Esophagus squamous epithelium (tissue), 5 donors: ENCODE measurements at regions not wholly inside any gene's neighbourhood (a gene's known extent, or its start where the extent isn't known, plus 50 kb on each side); places are given as distances from the start of the nearest gene placed in this dataset.

Experiments
- DNase-seq: peaks from one replicate; lab custom pipeline; 2025; lab: John Stamatoyannopoulos, UW
- H3K27ac ChIP-seq, 4 donors: fragments of 200-600 bp; sonication (generic); one replicate each; pipeline ENCODE4 v1.5.1; 2016 to 2019; ENCODE audit warnings: mild to moderate bottlenecking in 1 of 4
- H3K27me3 ChIP-seq, 4 donors: fragments of 200-600 bp; sonication (generic); 1 replicate in 3 of 4; 2 replicates in 1 of 4; pipeline versions ENCODE4 v1.5.1 to v1.6.0; 2017 to 2021; ENCODE audit warnings: antibody characterized with exemption in 1 of 4
- H3K36me3 ChIP-seq, 3 donors: fragments of 200-600 bp; sonication (generic); one replicate each; pipeline ENCODE4 v1.5.1; 2016 to 2019
- H3K4me1 ChIP-seq, 3 donors: fragments of 200-600 bp; sonication (generic); one replicate each; pipeline ENCODE4 v1.5.1; 2017 to 2019
- H3K4me3 ChIP-seq, 4 donors: fragments of 200-600 bp; sonication (generic); 1 replicate in 3 of 4; 2 replicates in 1 of 4; pipeline ENCODE4 v1.5.1; 2016 to 2019; ENCODE audit warnings: mild to moderate bottlenecking in 2 of 4, moderate library complexity in 1 of 4
- H3K9me3 ChIP-seq, 3 donors: fragments of 200-600 bp; sonication (generic); one replicate each; pipeline ENCODE4 v1.5.1; 2016 to 2019
- POLR2A ChIP-seq, 4 donors: fragments of 450-650 bp; IDR thresholded peaks; one replicate each; pipeline ENCODE4 v1.6.1; 2017; ENCODE audit warnings: antibody characterized with exemption in 4 of 4, mild to moderate bottlenecking in 4 of 4, moderate library complexity in 3 of 4
- WGBS, 2 donors: methylation state at CpG; one replicate each; pipeline ENCODE4 v1.1.5; 2018; 5-methylcytosine and 5-hydroxymethylcytosine counted together
- intact Hi-C: fragments of 100-400 bp; cut with DNase I; formaldehyde crosslinking; loops from one replicate; pipeline ENCODE4 v1.15.0; 2022
- small RNA-seq, 4 donors: library from RNA; depleted of rRNA; stranded (forward); fragments of <200 nt; gene quantifications; one replicate each; pipeline ENCODE3, GENCODE V24; 2016
- TF ChIP-seq, protein P1 (sequence below), 6 experiments: fragments of 450-650 bp in 4 of 6; fragments of 200-600 bp in 2 of 6; sonication (generic) in 2 of 6; IDR thresholded peaks; one replicate each; pipeline ENCODE4 v1.5.1; 2016 to 2019; ENCODE audit warnings: antibody characterized with exemption in 6 of 6, mild to moderate bottlenecking in 4 of 6, moderate library complexity in 4 of 6
- donor health status: DM: yes; HTN: yes; CAD: no.

GRCh38 chrX:76228499-76228898 lies 55.6 kb downstream of the PBDC1 start:
- Histone ChIP-seq H3K9me3 (no peaks in the 10 kb centered on the region), H3K27ac (no peak overlapping the region), H3K27me3 (no peaks in the 10 kb centered on the region), H3K36me3 (no peaks in the 10 kb centered on the region), H3K4me3 (no peak overlapping the region), H3K4me1 (no peaks in the 10 kb centered on the region)
- intact Hi-C loops, result no loop called here
- WGBS, 2 donors, result 64 to 88% methylated on average over 1 of the region's 1 CpG
- TF ChIP-seq, protein P1, sequence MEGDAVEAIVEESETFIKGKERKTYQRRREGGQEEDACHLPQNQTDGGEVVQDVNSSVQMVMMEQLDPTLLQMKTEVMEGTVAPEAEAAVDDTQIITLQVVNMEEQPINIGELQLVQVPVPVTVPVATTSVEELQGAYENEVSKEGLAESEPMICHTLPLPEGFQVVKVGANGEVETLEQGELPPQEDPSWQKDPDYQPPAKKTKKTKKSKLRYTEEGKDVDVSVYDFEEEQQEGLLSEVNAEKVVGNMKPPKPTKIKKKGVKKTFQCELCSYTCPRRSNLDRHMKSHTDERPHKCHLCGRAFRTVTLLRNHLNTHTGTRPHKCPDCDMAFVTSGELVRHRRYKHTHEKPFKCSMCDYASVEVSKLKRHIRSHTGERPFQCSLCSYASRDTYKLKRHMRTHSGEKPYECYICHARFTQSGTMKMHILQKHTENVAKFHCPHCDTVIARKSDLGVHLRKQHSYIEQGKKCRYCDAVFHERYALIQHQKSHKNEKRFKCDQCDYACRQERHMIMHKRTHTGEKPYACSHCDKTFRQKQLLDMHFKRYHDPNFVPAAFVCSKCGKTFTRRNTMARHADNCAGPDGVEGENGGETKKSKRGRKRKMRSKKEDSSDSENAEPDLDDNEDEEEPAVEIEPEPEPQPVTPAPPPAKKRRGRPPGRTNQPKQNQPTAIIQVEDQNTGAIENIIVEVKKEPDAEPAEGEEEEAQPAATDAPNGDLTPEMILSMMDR (IDR thresholded peaks at IDR 0.05), result no peak
- no peak for TF ChIP-seq POLR2A (IDR thresholded peaks at IDR 0.05)
- no peak for DNase-seq

GRCh38 chrX:76248901-76249300 lies 76.0 kb downstream of the PBDC1 start:
- intact Hi-C loops, result no loop called here
- Histone ChIP-seq H3K4me1 (no peaks in the 10 kb centered on the region), H3K36me3 (no peaks in the 10 kb centered on the region), H3K27ac (no peak overlapping the region), H3K27me3 (no peaks in the 10 kb centered on the region), H3K9me3 (no peaks in the 10 kb centered on the region), H3K4me3 (no peak overlapping the region)
- DNase-seq, result no peak
- WGBS, 2 donors, result 70% methylated on average over 2 of the region's 2 CpGs; no CpG with 5 or more reads in 1 of the 2 donors
- TF ChIP-seq POLR2A (IDR thresholded peaks at IDR 0.05), result no peak
- TF ChIP-seq, protein P1 (IDR thresholded peaks at IDR 0.05), result no peak

GRCh38 chrX:76253432-76253831 lies 80.6 kb downstream of the PBDC1 start:
- Histone ChIP-seq H3K27ac (no peak overlapping the region), H3K4me1 (no peaks in the 10 kb centered on the region), H3K36me3 (no peaks in the 10 kb centered on the region), H3K27me3 (no peaks in the 10 kb centered on the region), H3K4me3 (no peak overlapping the region), H3K9me3 (no peaks in the 10 kb centered on the region)
- 11 to 23% methylated on average over 2 to 3 of the region's 3 CpGs for WGBS, 2 donors
- intact Hi-C loops, result no loop called here
- TF ChIP-seq POLR2A (IDR thresholded peaks at IDR 0.05), result no peak
- TF ChIP-seq, protein P1 (IDR thresholded peaks at IDR 0.05), result peak in 4 of 6 experiments; percentile 35 to 43 (median 38)
- no peak for DNase-seq

DNA sequence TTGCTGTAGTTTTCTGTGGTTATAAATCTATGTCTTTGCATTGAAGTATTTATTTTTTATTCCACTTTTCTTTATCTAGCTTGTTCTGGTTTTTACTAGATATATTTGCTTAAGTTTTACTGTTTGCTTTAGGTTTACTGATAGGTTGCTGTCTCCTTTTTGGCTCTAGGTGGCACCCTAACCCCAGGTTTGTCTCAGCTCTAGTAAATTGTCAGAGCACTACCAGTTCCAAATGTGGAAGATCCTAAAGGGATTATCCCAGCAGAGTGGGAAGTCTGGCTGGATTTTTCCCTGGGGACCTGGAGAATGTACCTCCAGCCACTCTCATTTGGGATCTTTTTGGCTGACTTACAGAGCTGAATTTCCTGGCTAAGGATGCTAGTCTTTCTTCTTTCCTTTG lies 106.1 kb downstream of the PBDC1 start:
- no peaks in the 10 kb centered on the region for H3K4me1 ChIP-seq
- H3K27ac ChIP-seq, result no peak overlapping the region
- H3K9me3 ChIP-seq, result no peaks in the 10 kb centered on the region
- H3K4me3 ChIP-seq, result no peak overlapping the region
- no peaks in the 10 kb centered on the region for H3K27me3 ChIP-seq
- no peaks in the 10 kb centered on the region for H3K36me3 ChIP-seq
- no peak for DNase-seq
- intact Hi-C loops, result no loop called here
- TF ChIP-seq, protein P1 (IDR thresholded peaks at IDR 0.05), result peak; percentile 30 to 55 (median 35)
- TF ChIP-seq POLR2A (IDR thresholded peaks at IDR 0.05), result no peak

Small RNA genes lying in the stretch of these regions (small RNA-seq; reads per million reads assigned to genes)
- 0 reads per million in 4 donors for gene RNU6-867P
